Gastrocnemius medialis (tissue), 4 donors: ENCODE measurements at regions not wholly inside any gene's neighbourhood (a gene's known extent, or its start where the extent isn't known, plus 50 kb on each side); places are given as distances from the start of the nearest gene placed in this dataset.
A peak's percentile ranks its signal among the peaks of the same experiment; 100 is the strongest.

ENCODE experiments used
- ATAC-seq, 2 donors: fragments of 150-250 bp; one replicate each; pipeline ENCODE4 v1.9.1; 2016
- DNase-seq, 2 donors: peaks; one replicate each; pipeline ENCODE4 v3.0.0-alpha.2; 2019
- H3K27ac ChIP-seq, 4 donors: fragments of 200-600 bp; sonication (generic); 1 replicate in 1 of 4; 2 replicates in 3 of 4; pipeline ENCODE4 v1.5.1; 2016 to 2018; ENCODE audit warnings: mild to moderate bottlenecking in 2 of 4, moderate library complexity in 1 of 4
- H3K27me3 ChIP-seq, 3 donors: fragments of 200-600 bp; sonication (generic) in 2 of 3; 1 replicate in 1 of 3; 2 replicates in 2 of 3; pipeline versions ENCODE4 v1.5.1 to v1.6.0; 2016 to 2019; ENCODE audit warnings: mild to moderate bottlenecking in 1 of 3, moderate library complexity in 1 of 3
- H3K36me3 ChIP-seq, 2 donors: fragments of 200-600 bp; sonication (generic) in 1 of 2; one replicate each; pipeline ENCODE4 v1.5.1; 2017 to 2018
- H3K4me1 ChIP-seq, 2 donors: fragments of 200-600 bp; sonication (generic) in 1 of 2; one replicate each; pipeline ENCODE4 v1.5.1; 2016 to 2017; ENCODE audit warnings: mild to moderate bottlenecking in 2 of 2
- H3K4me3 ChIP-seq, 4 donors: fragments of 200-600 bp; sonication (generic) in 3 of 4; 1 replicate in 1 of 4; 2 replicates in 3 of 4; pipeline ENCODE4 v1.5.1; 2016 to 2019; ENCODE audit warnings: mild to moderate bottlenecking in 2 of 4
- H3K9me3 ChIP-seq, 3 donors: fragments of 200-600 bp; sonication (generic) in 2 of 3; 1 replicate in 1 of 3; 2 replicates in 2 of 3; pipeline ENCODE4 v1.5.1; 2016 to 2019
- CTCF ChIP-seq, 5 experiments: fragments of 450-650 bp in 3 of 5; fragments of 200-600 bp in 2 of 5; sonication (generic) in 2 of 5; IDR thresholded peaks in 4 of 5; conservative IDR thresholded peaks in 1 of 5; 1 replicate in 4 of 5; 2 replicates in 1 of 5; pipeline ENCODE4 v1.5.1; 2016 to 2019; ENCODE audit warnings: antibody characterized with exemption in 5 of 5, mild to moderate bottlenecking in 3 of 5, moderate library complexity in 3 of 5
- POLR2A ChIP-seq, 2 donors: fragments of 450-650 bp; IDR thresholded peaks; one replicate each; pipeline ENCODE4 v1.6.1; 2017; ENCODE audit warnings: antibody characterized with exemption in 2 of 2, mild to moderate bottlenecking in 2 of 2, moderate library complexity in 2 of 2
- in situ Hi-C, 4 donors: fragments of 200-750 bp; cut with MboI; loops; one replicate each; pipeline versions ENCODE4 v1.15.0 to v1.8.0; 2017; ENCODE audit warnings: low sequenced_read_pairs in 4 of 4
- intact Hi-C: fragments of 100-400 bp; cut with DNase I; formaldehyde crosslinking; loops from one replicate; pipeline ENCODE4 v1.15.1; 2023; ENCODE audit warnings: low total_unique reads

GRCh38 chr14:64653900-64654245, 50.4 kb upstream of the PLEKHG3 start:
- Histone ChIP-seq H3K4me1 (peaks cover 10 to 17% of the 10 kb centered on the region in 2 donors), H3K27ac (peak overlapping the region; percentile 27 to 63 (median 35)), H3K27me3 (no peaks in the 10 kb centered on the region), H3K4me3 (no peak overlapping the region), H3K9me3 (no peaks in the 10 kb centered on the region), H3K36me3 (no peaks in the 10 kb centered on the region)
- in situ Hi-C loops (no loop called here), intact Hi-C loops (no loop called here)
- ATAC-seq (no peak), DNase-seq (no peak)
- TF ChIP-seq POLR2A (IDR thresholded peaks at IDR 0.05) (no peak), CTCF (IDR thresholded peaks at IDR 0.05 in 4 of 5, conservative IDR thresholded peaks at IDR 0.05 in 1 of 5) (no peak)

GRCh38 chr14:64654246-64654900, 49.9 kb upstream of the PLEKHG3 start:
- DNase-seq (no peak), ATAC-seq (no peak)
- in situ Hi-C loops (no loop called here), intact Hi-C loops (no loop called here)
- peaks cover 10 to 17% of the 10 kb centered on the region in 2 donors for H3K4me1 ChIP-seq
- H3K36me3 ChIP-seq: no peaks in the 10 kb centered on the region
- no peak overlapping the region for H3K4me3 ChIP-seq
- H3K27me3 ChIP-seq: no peaks in the 10 kb centered on the region
- TF ChIP-seq CTCF (IDR thresholded peaks at IDR 0.05 in 4 of 5, conservative IDR thresholded peaks at IDR 0.05 in 1 of 5) (no peak), POLR2A (IDR thresholded peaks at IDR 0.05) (no peak)
- H3K27ac ChIP-seq: peak overlapping the region; percentile 27 to 63 (median 35)
- no peaks in the 10 kb centered on the region for H3K9me3 ChIP-seq
